Thoracic aorta (tissue), 2 donors: ENCODE measurements at regions not wholly inside any gene's neighbourhood (a gene's known extent, or its start where the extent isn't known, plus 50 kb on each side); places are given as distances from the start of the nearest gene placed in this dataset.
"Not testable (repeated sequence)": the region's sequence is repeated elsewhere in the genome, so short reads cannot be mapped to it uniquely, and the experiment has no call there.

Experiments used
- ATAC-seq: fragments of 150-250 bp; one replicate; pipeline ENCODE4 v1.8.0; 2017; ENCODE audit warnings: low read depth; ENCODE audit not compliant: insufficient number of reproducible peaks, low FRiP score
- DNase-seq: peaks from one replicate; pipeline ENCODE4 v3.0.0-alpha.2; 2020; ENCODE audit warnings: low spot score
- H3K27ac ChIP-seq, 2 donors: fragments of 200-600 bp; sonication (generic); 1 replicate in 1 of 2; 2 replicates in 1 of 2; pipeline ENCODE4 v1.5.1; 2016; ENCODE audit warnings: mild to moderate bottlenecking in 2 of 2, moderate library complexity in 2 of 2
- H3K27me3 ChIP-seq: fragments of 200-600 bp; sonication (generic); replicated peaks from 2 replicates; pipeline ENCODE4 v1.6.0; 2016; ENCODE audit warnings: mild to moderate bottlenecking; ENCODE audit not compliant: insufficient read depth
- H3K36me3 ChIP-seq: fragments of 200-600 bp; sonication (generic); one replicate; pipeline ENCODE4 v1.5.1; 2016
- H3K4me1 ChIP-seq, 2 donors: fragments of 200-600 bp; sonication (generic); 1 replicate in 1 of 2; 2 replicates in 1 of 2; pipeline versions ENCODE4 v1.5.1 to v1.6.0; 2016; ENCODE audit warnings: low read depth in 2 of 2, mild to moderate bottlenecking in 1 of 2; ENCODE audit not compliant: control insufficient read depth in 1 of 2
- H3K4me3 ChIP-seq: fragments of 200-600 bp; sonication (generic); 2 replicates; pipeline ENCODE4 v1.5.1; 2016; ENCODE audit warnings: mild to moderate bottlenecking
- H3K9me3 ChIP-seq: fragments of 200-600 bp; sonication (generic); 2 replicates; pipeline ENCODE4 v1.5.1; 2016
- TF ChIP-seq, protein P1 (sequence below): fragments of 200-600 bp; sonication (generic); IDR thresholded peaks from one replicate; pipeline ENCODE4 v1.5.1; 2019; ENCODE audit warnings: antibody characterized with exemption

DNA sequence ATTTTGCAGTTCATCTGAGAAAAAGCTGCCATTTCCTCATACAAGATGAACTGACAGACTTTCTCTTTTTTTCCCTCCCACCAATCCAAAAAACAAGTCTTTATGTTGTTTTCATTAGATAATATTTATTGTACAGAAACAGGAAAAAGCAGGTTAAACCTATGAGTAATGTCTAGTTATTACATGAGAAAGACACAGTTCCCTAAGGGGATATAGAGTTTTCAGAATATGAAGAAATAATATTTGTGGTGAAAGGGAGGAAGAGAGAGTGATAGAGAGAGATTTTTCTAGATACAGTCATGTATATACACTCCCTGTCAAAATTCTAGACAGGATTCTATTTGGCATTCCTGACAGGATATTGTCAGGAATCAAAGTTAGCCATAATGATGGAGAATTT is 392.4 kb downstream of the BMP2 start:
- TF ChIP-seq, protein P1, sequence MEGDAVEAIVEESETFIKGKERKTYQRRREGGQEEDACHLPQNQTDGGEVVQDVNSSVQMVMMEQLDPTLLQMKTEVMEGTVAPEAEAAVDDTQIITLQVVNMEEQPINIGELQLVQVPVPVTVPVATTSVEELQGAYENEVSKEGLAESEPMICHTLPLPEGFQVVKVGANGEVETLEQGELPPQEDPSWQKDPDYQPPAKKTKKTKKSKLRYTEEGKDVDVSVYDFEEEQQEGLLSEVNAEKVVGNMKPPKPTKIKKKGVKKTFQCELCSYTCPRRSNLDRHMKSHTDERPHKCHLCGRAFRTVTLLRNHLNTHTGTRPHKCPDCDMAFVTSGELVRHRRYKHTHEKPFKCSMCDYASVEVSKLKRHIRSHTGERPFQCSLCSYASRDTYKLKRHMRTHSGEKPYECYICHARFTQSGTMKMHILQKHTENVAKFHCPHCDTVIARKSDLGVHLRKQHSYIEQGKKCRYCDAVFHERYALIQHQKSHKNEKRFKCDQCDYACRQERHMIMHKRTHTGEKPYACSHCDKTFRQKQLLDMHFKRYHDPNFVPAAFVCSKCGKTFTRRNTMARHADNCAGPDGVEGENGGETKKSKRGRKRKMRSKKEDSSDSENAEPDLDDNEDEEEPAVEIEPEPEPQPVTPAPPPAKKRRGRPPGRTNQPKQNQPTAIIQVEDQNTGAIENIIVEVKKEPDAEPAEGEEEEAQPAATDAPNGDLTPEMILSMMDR, result no peak
- H3K4me1 ChIP-seq, result no peaks in the 10 kb centered on the region
- ATAC-seq (no peak), DNase-seq (no peak)
- H3K36me3 ChIP-seq, result no peaks in the 10 kb centered on the region
- no peaks in the 10 kb centered on the region for H3K27me3 ChIP-seq
- H3K9me3 ChIP-seq, result no peaks in the 10 kb centered on the region
- H3K4me3 ChIP-seq, result no peak overlapping the region
- no peak overlapping the region for H3K27ac ChIP-seq

DNA sequence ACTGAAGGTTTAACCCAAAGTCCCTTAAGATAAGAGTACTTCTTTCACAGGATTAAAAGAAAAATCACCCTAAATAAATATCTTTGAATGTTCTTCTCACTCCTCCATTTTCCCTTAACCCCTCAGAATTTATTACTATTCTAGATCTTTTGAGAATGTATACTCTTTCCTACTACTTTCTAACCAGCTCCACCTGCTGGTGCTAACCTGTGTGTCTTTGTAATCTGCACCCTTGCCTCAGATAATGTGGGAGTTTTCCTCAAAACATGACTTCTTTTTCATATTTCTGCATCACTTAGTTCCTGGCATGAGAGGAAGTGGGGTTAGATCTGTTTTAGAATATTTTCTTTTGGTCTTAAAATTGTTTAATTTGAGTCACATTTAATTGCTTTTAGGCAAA is 394.2 kb downstream of the BMP2 start:
- Histone ChIP-seq H3K9me3 (no peaks in the 10 kb centered on the region), H3K36me3 (no peaks in the 10 kb centered on the region), H3K4me1 (no peaks in the 10 kb centered on the region), H3K4me3 (no peak overlapping the region), H3K27ac (no peak overlapping the region), H3K27me3 (no peaks in the 10 kb centered on the region)
- TF ChIP-seq, protein P1, result no peak
- ATAC-seq (no peak), DNase-seq (no peak)

GRCh38 chr20:7171911-7172310 is 404.4 kb downstream of the BMP2 start:
- H3K9me3 ChIP-seq, result no peaks in the 10 kb centered on the region
- H3K4me3 ChIP-seq, result no peak overlapping the region
- no peaks in the 10 kb centered on the region for H3K27me3 ChIP-seq
- no peak for DNase-seq
- TF ChIP-seq, protein P1, result no peak
- H3K27ac ChIP-seq, result no peak overlapping the region
- ATAC-seq, result no peak
- H3K36me3 ChIP-seq, result no peaks in the 10 kb centered on the region
- no peaks in the 10 kb centered on the region for H3K4me1 ChIP-seq

DNA sequence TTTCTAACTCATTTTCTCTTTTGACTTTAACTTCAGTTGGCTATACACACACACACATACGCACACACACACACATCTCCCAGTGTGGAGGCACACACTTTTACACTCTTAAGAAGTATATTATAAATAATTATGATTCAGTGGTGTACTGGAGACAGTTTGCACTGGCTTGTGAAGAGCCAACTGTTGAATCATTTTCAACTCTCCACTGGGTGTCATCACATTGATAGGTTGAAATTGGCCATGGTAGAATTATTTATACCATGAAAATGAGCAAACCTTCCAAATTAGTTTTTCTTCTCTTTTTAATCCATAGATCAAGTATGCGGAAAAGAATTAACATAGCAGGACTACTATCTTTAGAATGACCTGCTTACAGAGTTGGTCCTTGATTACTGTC is 407.1 kb downstream of the BMP2 start:
- TF ChIP-seq, protein P1, result no peak
- Histone ChIP-seq H3K4me1 (no peaks in the 10 kb centered on the region), H3K27me3 (no peaks in the 10 kb centered on the region), H3K4me3 (no peak overlapping the region), H3K36me3 (no peaks in the 10 kb centered on the region), H3K27ac (no peak overlapping the region), H3K9me3 (no peaks in the 10 kb centered on the region)
- DNase-seq (no peak), ATAC-seq (no peak)

DNA sequence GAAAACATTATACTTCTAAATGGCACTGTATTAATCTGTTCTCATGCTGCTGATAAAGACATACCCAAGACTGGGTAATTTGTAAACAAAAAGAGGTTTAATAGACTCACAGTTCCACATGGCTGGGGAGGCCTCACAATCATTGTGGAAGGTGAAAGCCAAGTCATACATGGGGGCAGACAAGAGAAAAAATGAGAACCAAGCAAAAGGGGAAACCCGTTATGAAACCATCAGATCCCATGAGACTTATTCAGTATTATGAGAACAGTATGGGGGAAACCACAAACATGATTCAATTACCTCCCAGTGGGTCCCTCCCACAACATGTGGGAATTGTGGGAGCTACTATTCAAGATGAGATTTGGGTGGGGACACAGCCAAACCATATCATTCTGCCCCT is 408.3 kb downstream of the BMP2 start:
- not testable (repeated sequence) for ATAC-seq, H3K4me3 ChIP-seq, H3K27ac ChIP-seq, DNase-seq, H3K27me3 ChIP-seq, H3K9me3 ChIP-seq, H3K4me1 ChIP-seq, H3K36me3 ChIP-seq

GRCh38 chr20:7178004-7178403 is 410.5 kb downstream of the BMP2 start:
- Histone ChIP-seq H3K27me3 (no peaks in the 10 kb centered on the region), H3K36me3 (no peaks in the 10 kb centered on the region), H3K4me3 (no peak overlapping the region), H3K4me1 (no peaks in the 10 kb centered on the region), H3K27ac (no peak overlapping the region), H3K9me3 (no peaks in the 10 kb centered on the region)
- DNase-seq (no peak), ATAC-seq (no peak)
- TF ChIP-seq, protein P1, result no peak
